Bone marrow (tissue), 2 donors: ENCODE measurements at regions not wholly inside any gene's neighbourhood (a gene's known extent, or its start where the extent isn't known, plus 50 kb on each side); places are given as distances from the start of the nearest gene placed in this dataset.
"Not testable (repeated sequence)": the region's sequence is repeated elsewhere in the genome, so short reads cannot be mapped to it uniquely, and the experiment has no call there.

Source experiments
- DNase-seq, 2 donors: peaks; one replicate each; lab custom pipeline; 2025; lab: John Stamatoyannopoulos, UW

- DNase-seq: no peak
Observed at GRCh38 chr4:32840461-32841189, 2120.5 kb downstream of the PCDH7 start.

- DNase-seq: no peak
Observed at GRCh38 chr4:32841217-32841616, 2121.0 kb downstream of the PCDH7 start.

GRCh38 chr4:32847461-32847860 is 2127.3 kb downstream of the PCDH7 start:
- DNase-seq: no peak

- DNase-seq: no peak
Observed at GRCh38 chr4:32855622-32856021, 2135.5 kb downstream of the PCDH7 start.

- no peak for DNase-seq
Observed at GRCh38 chr4:32858361-32858760, 2138.2 kb downstream of the PCDH7 start.

- DNase-seq: no peak
Observed at GRCh38 chr4:32858971-32859370, 2138.8 kb downstream of the PCDH7 start.

GRCh38 chr4:32864713-32865351 is 2144.7 kb downstream of the PCDH7 start:
- DNase-seq: no peak

GRCh38 chr4:32876546-32876945 is 2156.4 kb downstream of the PCDH7 start:
- DNase-seq: no peak

- DNase-seq: no peak
Observed at GRCh38 chr4:32879913-32880312, 2159.7 kb downstream of the PCDH7 start.

GRCh38 chr4:32884198-32884597 is 2164.0 kb downstream of the PCDH7 start:
- DNase-seq: no peak

GRCh38 chr4:32890398-32890797 is 2170.2 kb downstream of the PCDH7 start:
- no peak for DNase-seq

GRCh38 chr4:32909053-32909452 is 2188.9 kb downstream of the PCDH7 start:
- DNase-seq: no peak

- no peak for DNase-seq
Observed at GRCh38 chr4:32909736-32910135, 2189.6 kb downstream of the PCDH7 start.

GRCh38 chr4:32917586-32917985 is 2197.4 kb downstream of the PCDH7 start:
- no peak for DNase-seq

- DNase-seq: no peak
Observed at GRCh38 chr4:32929796-32930699, 2209.9 kb downstream of the PCDH7 start.

GRCh38 chr4:32930700-32931099 is 2210.5 kb downstream of the PCDH7 start:
- DNase-seq: no peak

- DNase-seq: no peak
Observed at GRCh38 chr4:32931475-32931874, 2211.3 kb downstream of the PCDH7 start.

GRCh38 chr4:32932156-32932555 is 2212.0 kb downstream of the PCDH7 start:
- no peak for DNase-seq

GRCh38 chr4:32939222-32939621 is 2219.1 kb downstream of the PCDH7 start:
- DNase-seq: not testable (repeated sequence)

- no peak for DNase-seq
Observed at GRCh38 chr4:32950866-32951265, 2230.7 kb downstream of the PCDH7 start.

GRCh38 chr4:32958586-32958985 is 2238.4 kb downstream of the PCDH7 start:
- no peak for DNase-seq

- DNase-seq: no peak
Observed at GRCh38 chr4:32962100-32962499, 2241.9 kb downstream of the PCDH7 start.

- DNase-seq: no peak
Observed at GRCh38 chr4:32985256-32985655, 2265.1 kb downstream of the PCDH7 start.
